DMS79 (cell line): ENCODE measurements at regions not wholly inside any gene's neighbourhood (a gene's known extent, or its start where the extent isn't known, plus 50 kb on each side); places are given as distances from the start of the nearest gene placed in this dataset.
"Not testable (repeated sequence)": the region's sequence is repeated elsewhere in the genome, so short reads cannot be mapped to it uniquely, and the experiment has no call there.

ENCODE experiments used
- DNase-seq: peaks from one replicate; lab custom pipeline; 2025; lab: John Stamatoyannopoulos, UW

GRCh38 chr2:2797797-2798196, 466.7 kb upstream of the MYT1L start:
- no peak for DNase-seq

GRCh38 chr2:2796207-2796606, 465.1 kb upstream of the MYT1L start:
- DNase-seq = no peak

GRCh38 chr2:2795438-2796091, 464.5 kb upstream of the MYT1L start:
- DNase-seq = no peak

- DNase-seq = no peak
Observed at GRCh38 chr2:2793925-2794560, 463.0 kb upstream of the MYT1L start.

GRCh38 chr2:2793514-2793913, 462.4 kb upstream of the MYT1L start:
- no peak for DNase-seq

GRCh38 chr2:2791606-2792005, 460.5 kb upstream of the MYT1L start:
- DNase-seq = no peak

- no peak for DNase-seq
Observed at GRCh38 chr2:2791031-2791430, 460.0 kb upstream of the MYT1L start.

- peak; percentile 89 for DNase-seq
Observed at GRCh38 chr2:2788076-2788475, 457.0 kb upstream of the MYT1L start.

GRCh38 chr2:2787301-2787907, 456.3 kb upstream of the MYT1L start:
- DNase-seq = no peak

GRCh38 chr2:2782007-2782406, 450.9 kb upstream of the MYT1L start:
- no peak for DNase-seq

- DNase-seq = no peak
Observed at GRCh38 chr2:2779727-2780126, 448.7 kb upstream of the MYT1L start.

- no peak for DNase-seq
Observed at GRCh38 chr2:2777876-2778275, 446.8 kb upstream of the MYT1L start.

GRCh38 chr2:2777213-2777612, 446.1 kb upstream of the MYT1L start:
- no peak for DNase-seq

GRCh38 chr2:2775018-2775417, 443.9 kb upstream of the MYT1L start:
- peak; percentile 72 for DNase-seq

- DNase-seq = no peak
Observed at GRCh38 chr2:2773692-2774091, 442.6 kb upstream of the MYT1L start.

- not testable (repeated sequence) for DNase-seq
Observed at GRCh38 chr2:2773080-2773479, 442.0 kb upstream of the MYT1L start.

GRCh38 chr2:2771721-2772411, 440.8 kb upstream of the MYT1L start:
- no peak for DNase-seq

- DNase-seq = no peak
Observed at GRCh38 chr2:2769481-2770431, 438.7 kb upstream of the MYT1L start.

GRCh38 chr2:2768476-2768875, 437.4 kb upstream of the MYT1L start:
- DNase-seq = no peak

GRCh38 chr2:2767837-2768236, 436.8 kb upstream of the MYT1L start:
- no peak for DNase-seq

- no peak for DNase-seq
Observed at GRCh38 chr2:2765839-2766495, 434.9 kb upstream of the MYT1L start.
